ENCODE measurements at regions not wholly inside any gene's neighbourhood (a gene's known extent, or its start where the extent isn't known, plus 50 kb on each side); places are given as distances from the start of the nearest gene placed in this dataset.

DNA sequence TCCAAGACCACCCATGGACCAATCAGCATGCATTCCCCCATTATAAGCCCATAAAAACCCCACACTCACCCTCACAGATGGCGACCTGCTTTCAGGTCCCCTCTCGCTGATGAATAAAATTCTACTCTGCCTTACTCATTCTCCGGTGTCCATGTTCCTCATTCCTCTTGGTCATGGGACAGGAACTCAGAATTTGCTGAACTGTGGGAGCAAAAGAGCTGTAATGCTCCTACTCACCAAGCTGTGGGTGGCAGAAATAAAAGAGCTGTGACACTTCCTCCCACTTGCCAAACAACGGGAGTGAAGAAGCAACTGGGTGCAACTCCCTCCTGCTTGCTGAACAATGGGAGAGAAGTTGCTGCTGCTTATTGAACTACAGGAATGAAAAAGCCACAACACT, 168.5 kb upstream of the PCDH18 start:
- H3K4me3 Mint-ChIP-seq: no peak overlapping the region
- peaks cover 11% of the 10 kb centered on the region for H3K9me3 Mint-ChIP-seq
- H3K27ac Mint-ChIP-seq: no peak overlapping the region
- TF ChIP-seq CTCF (IDR thresholded peaks at IDR 0.05): no peak
- peaks cover 16% of the 10 kb centered on the region for H3K4me1 Mint-ChIP-seq
- DNase-seq: no peak
- H3K27me3 Mint-ChIP-seq (ENCODE audit: low read depth, poor library complexity): no peaks in the 10 kb centered on the region
- H3K36me3 Mint-ChIP-seq (ENCODE audit: low read depth): no peaks in the 10 kb centered on the region

GRCh38 chr4:137700072-137700471, 167.8 kb upstream of the PCDH18 start:
- no peak for DNase-seq
- Mint-ChIP-seq H3K27ac (no peak overlapping the region), H3K4me1 (peaks cover 14% of the 10 kb centered on the region), H3K36me3 (ENCODE audit: low read depth) (no peaks in the 10 kb centered on the region), H3K9me3 (peaks cover 11% of the 10 kb centered on the region), H3K4me3 (no peak overlapping the region), H3K27me3 (ENCODE audit: low read depth, poor library complexity) (no peaks in the 10 kb centered on the region)
- TF ChIP-seq CTCF (IDR thresholded peaks at IDR 0.05): no peak

- no peaks in the 10 kb centered on the region for H3K9me3 Mint-ChIP-seq
- no peaks in the 10 kb centered on the region for H3K36me3 Mint-ChIP-seq (ENCODE audit: low read depth)
- H3K27ac Mint-ChIP-seq: no peak overlapping the region
- DNase-seq: no peak
- H3K4me1 Mint-ChIP-seq: peaks cover 16% of the 10 kb centered on the region
- no peaks in the 10 kb centered on the region for H3K27me3 Mint-ChIP-seq (ENCODE audit: low read depth, poor library complexity)
- TF ChIP-seq CTCF (IDR thresholded peaks at IDR 0.05): no peak
- no peak overlapping the region for H3K4me3 Mint-ChIP-seq
Measured at GRCh38 chr4:137694138-137694537, 161.8 kb upstream of the PCDH18 start.

DNA sequence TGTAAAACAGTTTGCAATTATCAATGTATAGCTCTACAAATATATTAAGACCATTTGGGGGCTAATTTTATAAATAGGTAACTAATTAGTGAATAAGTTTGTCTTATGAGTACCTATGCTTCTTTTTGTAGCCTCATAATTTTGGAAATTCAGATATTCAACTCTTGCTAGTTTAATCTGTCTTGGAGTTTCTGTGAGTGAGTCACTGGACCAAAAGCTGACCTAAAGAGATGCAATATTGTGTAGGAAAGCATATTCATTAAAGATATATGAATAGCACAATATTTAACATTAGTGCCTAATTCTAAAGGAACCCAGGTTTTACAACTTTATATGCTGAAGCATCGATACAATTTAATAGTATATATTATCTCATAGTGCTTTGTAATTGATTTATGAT, 161.3 kb upstream of the PCDH18 start:
- no peak overlapping the region for H3K4me3 Mint-ChIP-seq
- DNase-seq: no peak
- H3K27ac Mint-ChIP-seq: no peak overlapping the region
- no peaks in the 10 kb centered on the region for H3K9me3 Mint-ChIP-seq
- no peaks in the 10 kb centered on the region for H3K36me3 Mint-ChIP-seq (ENCODE audit: low read depth)
- no peaks in the 10 kb centered on the region for H3K27me3 Mint-ChIP-seq (ENCODE audit: low read depth, poor library complexity)
- TF ChIP-seq CTCF (IDR thresholded peaks at IDR 0.05): no peak
- peaks cover 16% of the 10 kb centered on the region for H3K4me1 Mint-ChIP-seq

DNA sequence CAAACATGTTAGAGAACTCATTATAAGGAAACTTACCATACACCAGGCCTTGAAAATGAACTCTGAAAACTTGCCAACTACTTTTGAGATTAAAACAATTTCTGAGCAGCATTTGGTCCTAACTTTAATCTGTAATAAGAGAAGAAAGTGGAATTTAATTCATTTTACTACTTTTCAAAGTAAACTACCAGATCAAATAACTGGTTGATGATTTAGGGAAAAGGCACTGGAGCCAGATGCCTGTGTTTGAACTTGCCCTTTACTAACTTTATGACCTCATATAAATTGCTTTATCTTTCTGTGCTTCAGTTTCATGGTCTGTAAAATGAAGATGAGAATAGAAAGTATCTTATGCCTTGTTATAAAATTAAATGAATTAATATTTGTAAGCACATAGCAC, 159.9 kb upstream of the PCDH18 start:
- Mint-ChIP-seq H3K4me3 (no peak overlapping the region), H3K27me3 (ENCODE audit: low read depth, poor library complexity) (no peaks in the 10 kb centered on the region), H3K9me3 (no peaks in the 10 kb centered on the region), H3K4me1 (peaks cover 16% of the 10 kb centered on the region), H3K36me3 (ENCODE audit: low read depth) (no peaks in the 10 kb centered on the region), H3K27ac (no peak overlapping the region)
- DNase-seq: no peak
- no peak for TF ChIP-seq CTCF (IDR thresholded peaks at IDR 0.05)

DNA sequence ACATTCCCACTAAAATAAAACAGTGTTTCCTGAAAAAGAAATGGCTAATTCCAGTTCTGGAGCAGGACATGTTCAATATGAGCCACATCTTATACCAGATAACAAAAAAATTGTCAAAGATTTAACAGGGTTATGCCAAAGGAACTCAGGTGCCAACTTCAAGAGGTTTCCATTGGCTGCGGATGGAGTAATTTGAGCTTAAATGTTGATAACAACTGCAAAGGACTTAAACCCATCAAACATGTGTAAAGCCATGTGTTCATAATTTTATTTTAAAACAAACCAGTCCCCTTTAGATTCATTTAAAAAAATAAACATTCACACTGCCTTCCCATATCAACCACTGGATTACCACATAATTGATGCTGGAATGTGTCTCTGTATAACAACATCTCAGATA, 156.4 kb upstream of the PCDH18 start:
- Mint-ChIP-seq H3K27me3 (ENCODE audit: low read depth, poor library complexity) (no peaks in the 10 kb centered on the region), H3K4me3 (no peak overlapping the region), H3K27ac (no peak overlapping the region), H3K4me1 (peaks cover 29% of the 10 kb centered on the region), H3K36me3 (ENCODE audit: low read depth) (no peaks in the 10 kb centered on the region), H3K9me3 (no peaks in the 10 kb centered on the region)
- TF ChIP-seq CTCF (IDR thresholded peaks at IDR 0.05): no peak
- DNase-seq: no peak
